PFSK-1 (cell line): ENCODE measurements at regions not wholly inside any gene's neighbourhood (a gene's known extent, or its start where the extent isn't known, plus 50 kb on each side); places are given as distances from the start of the nearest gene placed in this dataset.

ENCODE experiments used
- FOXP2 ChIP-seq: optimal IDR thresholded peaks from 2 replicates; pipeline ENCODE3; 2011; ENCODE audit warnings: borderline replicate concordance, control low read depth, inconsistent platforms; ENCODE audit not compliant: insufficient read depth; ENCODE audit errors: extremely low read length, extremely low read depth
- POLR2AphosphoS5 ChIP-seq: IDR thresholded peaks from 2 replicates; pipeline ENCODE4 v1.6.1; 2012; ENCODE audit warnings: low read depth, mild to moderate bottlenecking, control low read depth, low read length, moderate library complexity
- REST ChIP-seq, 2 experiments: IDR thresholded peaks; 2 replicates each; pipeline versions ENCODE4 v1.6.1 to v1.8.0; 2011 to 2012; ENCODE audit warnings: low read depth in 2 of 2, low read length in 2 of 2, control low read depth in 1 of 2, inconsistent platforms in 1 of 2, mild to moderate bottlenecking in 1 of 2, moderate library complexity in 1 of 2; ENCODE audit not compliant: insufficient read depth in 1 of 2
- SIN3A ChIP-seq: IDR thresholded peaks from 2 replicates; pipeline ENCODE4 v1.6.1; 2012; ENCODE audit warnings: mild to moderate bottlenecking, low read length, moderate library complexity, borderline replicate concordance; ENCODE audit not compliant: insufficient read depth
- TAF1 ChIP-seq: IDR thresholded peaks from 2 replicates; pipeline ENCODE4 v1.6.1; 2012; ENCODE audit warnings: low read length, control low read depth, borderline replicate concordance; ENCODE audit not compliant: insufficient read depth

DNA sequence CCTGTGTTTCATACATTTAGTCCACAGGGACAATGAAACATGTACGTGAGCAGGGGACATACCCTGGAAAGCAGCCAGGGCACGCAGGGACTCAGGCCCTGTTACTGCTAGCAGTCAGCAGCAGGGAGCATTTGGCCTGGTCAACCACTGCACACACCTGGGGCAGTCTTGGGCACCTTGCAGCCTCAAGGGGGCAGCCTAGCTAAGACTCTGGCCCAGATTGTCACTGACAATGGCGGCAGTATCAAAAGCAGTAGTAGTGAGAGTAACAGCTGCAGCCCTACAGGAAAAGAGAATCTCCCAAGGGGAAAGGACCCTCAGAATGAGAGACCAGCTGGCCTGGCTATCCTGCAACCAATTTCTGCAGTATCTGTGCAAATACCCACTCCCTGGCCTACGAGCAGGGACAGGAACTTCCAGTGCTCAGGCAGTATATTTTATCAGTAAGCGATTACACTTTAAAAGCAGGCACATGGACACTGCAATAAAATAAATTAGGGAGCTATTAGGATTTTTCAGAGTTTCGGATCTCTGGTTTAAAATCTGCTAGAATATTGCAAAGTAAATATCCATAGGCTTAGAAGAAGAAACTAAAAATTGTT is 475.6 kb downstream of the LTN1 start:
- no peak for TF ChIP-seq FOXP2
- no peak for TF ChIP-seq SIN3A
- no peak for TF ChIP-seq REST (IDR thresholded peaks at IDR 0.05; ENCODE audit: insufficient read depth in 1 of 2, low read depth in 2 of 2, low read length in 2 of 2)
- no peak for TF ChIP-seq TAF1
- TF ChIP-seq POLR2AphosphoS5 = no peak

GRCh38 chr21:28516021-28516420 is 476.7 kb downstream of the LTN1 start:
- TF ChIP-seq TAF1 = no peak
- TF ChIP-seq SIN3A = no peak
- no peak for TF ChIP-seq POLR2AphosphoS5
- TF ChIP-seq FOXP2 = no peak
- no peak for TF ChIP-seq REST (IDR thresholded peaks at IDR 0.05; ENCODE audit: insufficient read depth in 1 of 2, low read depth in 2 of 2, low read length in 2 of 2)

DNA sequence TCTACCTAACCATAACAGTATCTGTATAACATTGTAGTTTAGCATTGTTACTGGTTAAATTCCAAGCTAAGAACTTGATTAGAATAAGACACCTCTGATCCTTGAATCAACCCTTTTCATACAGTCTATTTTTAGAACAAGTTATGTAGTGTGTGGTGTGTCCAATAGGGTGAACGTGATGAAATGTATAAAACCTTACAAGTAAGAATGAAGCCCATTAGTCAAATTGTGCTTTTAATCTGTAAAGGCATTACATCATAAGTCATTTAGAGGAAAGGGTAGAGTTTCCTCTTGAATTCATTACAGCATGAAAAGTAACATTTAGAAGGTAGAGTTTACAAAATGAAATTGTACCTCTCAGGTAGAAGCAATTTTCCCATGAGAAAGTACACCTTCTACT is 479.2 kb downstream of the LTN1 start:
- TF ChIP-seq REST (IDR thresholded peaks at IDR 0.05; ENCODE audit: insufficient read depth in 1 of 2, low read depth in 2 of 2, low read length in 2 of 2) (no peak), TAF1 (no peak), FOXP2 (no peak), POLR2AphosphoS5 (no peak), SIN3A (no peak)

DNA sequence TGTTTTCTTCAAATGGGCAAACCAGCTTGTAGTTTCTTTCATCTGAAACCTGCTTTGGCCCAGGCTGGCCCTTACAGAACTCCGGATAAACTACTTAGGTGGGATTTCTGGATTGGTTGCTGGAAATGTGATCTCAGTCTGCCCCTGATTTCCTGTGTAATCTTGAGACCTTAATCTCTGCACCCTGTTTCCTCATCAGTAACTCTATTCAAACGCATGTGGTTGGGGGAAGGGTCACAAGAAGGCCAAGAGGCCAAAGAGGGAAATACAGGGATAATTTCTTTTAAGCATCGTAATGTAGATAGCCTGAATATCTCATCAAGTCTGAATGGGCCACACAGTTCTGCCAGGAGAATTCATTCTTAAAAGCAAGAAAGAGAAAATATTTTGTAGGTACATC is 483.6 kb downstream of the LTN1 start:
- TF ChIP-seq SIN3A (no peak), REST (IDR thresholded peaks at IDR 0.05; ENCODE audit: insufficient read depth in 1 of 2, low read depth in 2 of 2, low read length in 2 of 2) (no peak), TAF1 (no peak), POLR2AphosphoS5 (no peak), FOXP2 (no peak)

DNA sequence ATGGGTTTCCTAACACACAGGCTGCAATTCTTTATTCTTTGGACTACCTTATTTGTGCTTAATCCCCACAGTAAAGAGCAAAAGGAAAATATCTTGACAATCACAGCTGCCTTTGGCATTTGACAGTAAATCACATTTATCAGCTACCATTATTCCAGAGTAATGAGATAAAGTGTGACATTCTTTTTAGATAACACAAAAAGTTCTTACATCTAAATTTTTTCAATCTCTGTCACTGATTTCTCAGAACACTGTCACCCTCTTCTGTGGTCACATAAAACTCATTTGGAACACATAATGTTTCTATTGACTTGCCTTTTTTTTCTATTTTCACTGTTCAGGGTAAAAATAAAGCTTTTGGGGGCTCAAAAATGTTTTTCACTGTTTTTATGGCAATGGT is 484.6 kb downstream of the LTN1 start:
- no peak for TF ChIP-seq POLR2AphosphoS5
- TF ChIP-seq REST (IDR thresholded peaks at IDR 0.05; ENCODE audit: insufficient read depth in 1 of 2, low read depth in 2 of 2, low read length in 2 of 2) = no peak
- no peak for TF ChIP-seq FOXP2
- TF ChIP-seq TAF1 = no peak
- TF ChIP-seq SIN3A = no peak
